Testis (tissue), 2 donors: ENCODE measurements at regions not wholly inside any gene's neighbourhood (a gene's known extent, or its start where the extent isn't known, plus 50 kb on each side); places are given as distances from the start of the nearest gene placed in this dataset.

ENCODE experiments used
- CTCF ChIP-seq, 3 experiments: fragments of 450-650 bp in 2 of 3; fragments of 200-600 bp in 1 of 3; sonication (generic) in 1 of 3; IDR thresholded peaks; one replicate each; pipeline ENCODE4 v1.5.1; 2016 to 2019; ENCODE audit warnings: antibody characterized with exemption in 3 of 3, mild to moderate bottlenecking in 2 of 3, moderate library complexity in 1 of 3
- POLR2A ChIP-seq: fragments of 450-650 bp; IDR thresholded peaks from one replicate; pipeline ENCODE4 v1.6.1; 2017; ENCODE audit warnings: antibody characterized with exemption, mild to moderate bottlenecking, moderate library complexity

- TF ChIP-seq CTCF (IDR thresholded peaks at IDR 0.05) (no peak), POLR2A (no peak)
Observed at GRCh38 chr14:80275208-80275850, 64.0 kb upstream of the DIO2 start.
